ENCODE measurements at regions not wholly inside any gene's neighbourhood (a gene's known extent, or its start where the extent isn't known, plus 50 kb on each side); places are given as distances from the start of the nearest gene placed in this dataset.

GRCh38 chr10:117928281-117928680 lies 118.5 kb downstream of the RAB11FIP2 start:
- Histone ChIP-seq H3K9ac (no peak overlapping the region), H3K27ac (ENCODE audit: low read depth in 2 of 2, low read length in 1 of 2) (no peak overlapping the region), H3K4me3 (ENCODE audit: low read depth in 2 of 2, low read length in 1 of 2) (no peak overlapping the region), H3K27me3 (ENCODE audit: insufficient read depth) (no peaks in the 10 kb centered on the region), H2AFZ (ENCODE audit: low read depth) (no peak overlapping the region), H3K36me3 (replicated peaks in 1 of 2; ENCODE audit: control insufficient read depth in 1 of 2, insufficient read depth in 2 of 2, low read length in 1 of 2) (no peaks in the 10 kb centered on the region), H3F3A (replicated peaks; ENCODE audit: insufficient read depth) (no peaks in the 10 kb centered on the region), H3K9me2 (no peaks in the 10 kb centered on the region), H3K4me1 (ENCODE audit: control insufficient read depth in 1 of 2, insufficient read depth in 2 of 2, low read depth in 1 of 2, low read length in 1 of 2) (no peaks in the 10 kb centered on the region), H3K9me3 (no peaks in the 10 kb centered on the region), H3K4me2 (no peak overlapping the region), H4K20me1 (ENCODE audit: insufficient read depth) (no peaks in the 10 kb centered on the region), H3K79me2 (ENCODE audit: insufficient read depth) (no peaks in the 10 kb centered on the region)
- no peak for TF ChIP-seq RXRA (IDR thresholded peaks at IDR 0.05; ENCODE audit: borderline replicate concordance, low read depth)
- no peak for TF ChIP-seq YY1 (IDR thresholded peaks at IDR 0.05; ENCODE audit: low read depth)
- no peak for TF ChIP-seq FOXM1 (IDR thresholded peaks at IDR 0.05; ENCODE audit: low read depth)
- no peak for TF ChIP-seq TCF12 (IDR thresholded peaks at IDR 0.05)
- TF ChIP-seq EZH2phosphoT487 (IDR thresholded peaks at IDR 0.05; ENCODE audit: borderline replicate concordance, low read depth): no peak
- TF ChIP-seq USF1 (IDR thresholded peaks at IDR 0.05; ENCODE audit: borderline replicate concordance, low read depth): no peak
- TF ChIP-seq RFX5 (IDR thresholded peaks at IDR 0.05; ENCODE audit: low read length): no peak
- TF ChIP-seq, protein P1, sequence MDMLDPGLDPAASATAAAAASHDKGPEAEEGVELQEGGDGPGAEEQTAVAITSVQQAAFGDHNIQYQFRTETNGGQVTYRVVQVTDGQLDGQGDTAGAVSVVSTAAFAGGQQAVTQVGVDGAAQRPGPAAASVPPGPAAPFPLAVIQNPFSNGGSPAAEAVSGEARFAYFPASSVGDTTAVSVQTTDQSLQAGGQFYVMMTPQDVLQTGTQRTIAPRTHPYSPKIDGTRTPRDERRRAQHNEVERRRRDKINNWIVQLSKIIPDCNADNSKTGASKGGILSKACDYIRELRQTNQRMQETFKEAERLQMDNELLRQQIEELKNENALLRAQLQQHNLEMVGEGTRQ (IDR thresholded peaks at IDR 0.05; ENCODE audit: borderline replicate concordance, low read depth, low read length): no peak
- TF ChIP-seq REST (IDR thresholded peaks at IDR 0.05; ENCODE audit: low read depth, low read length): no peak
- ChIA-PET POLR2A (no interaction called here), CTCF (interaction anchor here (1.3 kb wide), 1 partner anchor 9 kb away, joined by 6 read pairs; no protein-coding TSS in a partner anchor)
- no peak for DNase-seq
- 49% methylated on average over 6 of the region's 6 CpGs for WGBS (ENCODE audit: low lambda C conversion rate)

DNA sequence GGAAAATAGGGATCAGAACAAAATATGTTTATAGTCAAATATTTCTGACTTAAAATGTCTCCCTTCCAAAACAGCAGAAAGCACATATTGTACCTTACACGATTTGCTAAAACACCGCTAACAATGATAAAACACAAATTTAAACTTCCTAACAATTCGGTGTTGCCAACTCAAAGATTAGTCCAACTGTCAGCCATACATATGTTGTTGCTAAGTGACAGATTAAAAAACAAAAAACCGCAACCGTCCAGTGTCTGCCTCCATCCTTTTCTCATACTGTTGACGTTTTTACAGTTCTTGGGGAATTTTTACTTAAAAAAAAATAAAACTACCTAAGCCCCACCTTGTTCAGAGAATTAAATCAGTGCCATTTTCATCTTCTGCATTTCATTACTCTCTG lies 118.0 kb downstream of the RAB11FIP2 start:
- ChIA-PET CTCF (interaction anchor here (1.3 kb wide), 1 partner anchor 9 kb away, joined by 6 read pairs; no protein-coding TSS in a partner anchor), POLR2A (no interaction called here)
- Histone ChIP-seq H3K27me3 (ENCODE audit: insufficient read depth) (no peaks in the 10 kb centered on the region), H2AFZ (ENCODE audit: low read depth) (no peak overlapping the region), H4K20me1 (ENCODE audit: insufficient read depth) (no peaks in the 10 kb centered on the region), H3F3A (replicated peaks; ENCODE audit: insufficient read depth) (no peaks in the 10 kb centered on the region), H3K27ac (ENCODE audit: low read depth in 2 of 2, low read length in 1 of 2) (no peak overlapping the region), H3K4me3 (ENCODE audit: low read depth in 2 of 2, low read length in 1 of 2) (no peak overlapping the region), H3K9ac (no peak overlapping the region), H3K9me2 (no peaks in the 10 kb centered on the region), H3K4me2 (no peak overlapping the region), H3K79me2 (ENCODE audit: insufficient read depth) (no peaks in the 10 kb centered on the region), H3K36me3 (replicated peaks in 1 of 2; ENCODE audit: control insufficient read depth in 1 of 2, insufficient read depth in 2 of 2, low read length in 1 of 2) (no peaks in the 10 kb centered on the region), H3K4me1 (ENCODE audit: control insufficient read depth in 1 of 2, insufficient read depth in 2 of 2, low read depth in 1 of 2, low read length in 1 of 2) (no peaks in the 10 kb centered on the region), H3K9me3 (no peaks in the 10 kb centered on the region)
- no peak for DNase-seq
- 55% methylated on average over 6 of the region's 6 CpGs for WGBS (ENCODE audit: low lambda C conversion rate)
- no peak for TF ChIP-seq GABPA (IDR thresholded peaks at IDR 0.05; ENCODE audit: low read depth)
- TF ChIP-seq FOXM1 (IDR thresholded peaks at IDR 0.05; ENCODE audit: low read depth): no peak
- TF ChIP-seq POLR2AphosphoS5 (IDR thresholded peaks at IDR 0.05; ENCODE audit: low read depth, low read length): no peak
- TF ChIP-seq, protein P2, sequence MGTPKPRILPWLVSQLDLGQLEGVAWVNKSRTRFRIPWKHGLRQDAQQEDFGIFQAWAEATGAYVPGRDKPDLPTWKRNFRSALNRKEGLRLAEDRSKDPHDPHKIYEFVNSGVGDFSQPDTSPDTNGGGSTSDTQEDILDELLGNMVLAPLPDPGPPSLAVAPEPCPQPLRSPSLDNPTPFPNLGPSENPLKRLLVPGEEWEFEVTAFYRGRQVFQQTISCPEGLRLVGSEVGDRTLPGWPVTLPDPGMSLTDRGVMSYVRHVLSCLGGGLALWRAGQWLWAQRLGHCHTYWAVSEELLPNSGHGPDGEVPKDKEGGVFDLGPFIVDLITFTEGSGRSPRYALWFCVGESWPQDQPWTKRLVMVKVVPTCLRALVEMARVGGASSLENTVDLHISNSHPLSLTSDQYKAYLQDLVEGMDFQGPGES (IDR thresholded peaks at IDR 0.05; ENCODE audit: low read depth, low read length): no peak
- no peak for TF ChIP-seq CHD2 (IDR thresholded peaks at IDR 0.05; ENCODE audit: low read length, partially characterized antibody)
- TF ChIP-seq RXRA (IDR thresholded peaks at IDR 0.05; ENCODE audit: borderline replicate concordance, low read depth): no peak
- no peak for TF ChIP-seq RCOR1 (IDR thresholded peaks at IDR 0.05; ENCODE audit: low read length)
- TF ChIP-seq, protein P3, sequence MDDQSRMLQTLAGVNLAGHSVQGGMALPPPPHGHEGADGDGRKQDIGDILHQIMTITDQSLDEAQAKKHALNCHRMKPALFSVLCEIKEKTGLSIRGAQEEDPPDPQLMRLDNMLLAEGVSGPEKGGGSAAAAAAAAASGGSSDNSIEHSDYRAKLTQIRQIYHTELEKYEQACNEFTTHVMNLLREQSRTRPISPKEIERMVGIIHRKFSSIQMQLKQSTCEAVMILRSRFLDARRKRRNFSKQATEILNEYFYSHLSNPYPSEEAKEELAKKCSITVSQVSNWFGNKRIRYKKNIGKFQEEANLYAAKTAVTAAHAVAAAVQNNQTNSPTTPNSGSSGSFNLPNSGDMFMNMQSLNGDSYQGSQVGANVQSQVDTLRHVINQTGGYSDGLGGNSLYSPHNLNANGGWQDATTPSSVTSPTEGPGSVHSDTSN (IDR thresholded peaks at IDR 0.05): no peak
- TF ChIP-seq, protein P4, sequence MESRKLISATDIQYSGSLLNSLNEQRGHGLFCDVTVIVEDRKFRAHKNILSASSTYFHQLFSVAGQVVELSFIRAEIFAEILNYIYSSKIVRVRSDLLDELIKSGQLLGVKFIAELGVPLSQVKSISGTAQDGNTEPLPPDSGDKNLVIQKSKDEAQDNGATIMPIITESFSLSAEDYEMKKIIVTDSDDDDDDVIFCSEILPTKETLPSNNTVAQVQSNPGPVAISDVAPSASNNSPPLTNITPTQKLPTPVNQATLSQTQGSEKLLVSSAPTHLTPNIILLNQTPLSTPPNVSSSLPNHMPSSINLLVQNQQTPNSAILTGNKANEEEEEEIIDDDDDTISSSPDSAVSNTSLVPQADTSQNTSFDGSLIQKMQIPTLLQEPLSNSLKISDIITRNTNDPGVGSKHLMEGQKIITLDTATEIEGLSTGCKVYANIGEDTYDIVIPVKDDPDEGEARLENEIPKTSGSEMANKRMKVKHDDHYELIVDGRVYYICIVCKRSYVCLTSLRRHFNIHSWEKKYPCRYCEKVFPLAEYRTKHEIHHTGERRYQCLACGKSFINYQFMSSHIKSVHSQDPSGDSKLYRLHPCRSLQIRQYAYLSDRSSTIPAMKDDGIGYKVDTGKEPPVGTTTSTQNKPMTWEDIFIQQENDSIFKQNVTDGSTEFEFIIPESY (IDR thresholded peaks at IDR 0.05; ENCODE audit: borderline replicate concordance, low read depth): no peak
- no peak for TF ChIP-seq YY1 (IDR thresholded peaks at IDR 0.05; ENCODE audit: low read depth)

Measured in SK-N-SH (cell line).